ENCODE measurements at regions not wholly inside any gene's neighbourhood (a gene's known extent, or its start where the extent isn't known, plus 50 kb on each side); places are given as distances from the start of the nearest gene placed in this dataset.
"Not testable (repeated sequence)": the region's sequence is repeated elsewhere in the genome, so short reads cannot be mapped to it uniquely, and the experiment has no call there.

GRCh38 chr21:35195232-35195631, 146.1 kb upstream of the RUNX1 start:
- H3K4me3 ChIP-seq (ENCODE audit: low read length): no peak overlapping the region
- no peak for DNase-seq (ENCODE audit: low read depth, low spot score)

- H3K4me3 ChIP-seq (ENCODE audit: low read length): no peak overlapping the region
- DNase-seq (ENCODE audit: low read depth, low spot score): no peak
These were observed 142.7 kb upstream of the RUNX1 start for GRCh38 chr21:35191754-35192153.

- no peak for DNase-seq (ENCODE audit: low read depth, low spot score)
- H3K4me3 ChIP-seq (ENCODE audit: low read length): no peak overlapping the region
These were observed 142.0 kb upstream of the RUNX1 start for GRCh38 chr21:35191128-35191527.

- H3K4me3 ChIP-seq (ENCODE audit: low read length): no peak overlapping the region
- DNase-seq (ENCODE audit: low read depth, low spot score): no peak
These were observed 141.1 kb upstream of the RUNX1 start for GRCh38 chr21:35190201-35190701.

- peak; percentile 23 for DNase-seq (ENCODE audit: low read depth, low spot score)
- H3K4me3 ChIP-seq (ENCODE audit: low read length): no peak overlapping the region
These were observed 140.2 kb upstream of the RUNX1 start for GRCh38 chr21:35189077-35189863.

- H3K4me3 ChIP-seq (ENCODE audit: low read length); DNase-seq (ENCODE audit: low read depth, low spot score): not testable (repeated sequence)
These were observed 134.3 kb upstream of the RUNX1 start for GRCh38 chr21:35183389-35183788.

GRCh38 chr21:35179990-35180540, 131.0 kb upstream of the RUNX1 start:
- no peak overlapping the region for H3K4me3 ChIP-seq (ENCODE audit: low read length)
- peak; percentile 41 for DNase-seq (ENCODE audit: low read depth, low spot score)

- no peak overlapping the region for H3K4me3 ChIP-seq (ENCODE audit: low read length)
- DNase-seq (ENCODE audit: low read depth, low spot score): no peak
These were observed 129.7 kb upstream of the RUNX1 start for GRCh38 chr21:35178827-35179226.

GRCh38 chr21:35178098-35178497, 129.0 kb upstream of the RUNX1 start:
- H3K4me3 ChIP-seq (ENCODE audit: low read length): no peak overlapping the region
- no peak for DNase-seq (ENCODE audit: low read depth, low spot score)

GRCh38 chr21:35172231-35172630, 123.1 kb upstream of the RUNX1 start:
- DNase-seq (ENCODE audit: low read depth, low spot score): peak; percentile 73
- no peak overlapping the region for H3K4me3 ChIP-seq (ENCODE audit: low read length)

- no peak for DNase-seq (ENCODE audit: low read depth, low spot score)
- H3K4me3 ChIP-seq (ENCODE audit: low read length): no peak overlapping the region
These were observed 122.3 kb upstream of the RUNX1 start for GRCh38 chr21:35171385-35171784.

GRCh38 chr21:35170818-35171217, 121.7 kb upstream of the RUNX1 start:
- no peak for DNase-seq (ENCODE audit: low read depth, low spot score)

GRCh38 chr21:35170244-35170643, 121.1 kb upstream of the RUNX1 start:
- peak; percentile 48 for DNase-seq (ENCODE audit: low read depth, low spot score)

More at GRCh38 chr21:35170818-35171217, 121.7 kb upstream of the RUNX1 start:
- H3K4me3 ChIP-seq (ENCODE audit: low read length): no peak overlapping the region

GRCh38 chr21:35169574-35169973, 120.5 kb upstream of the RUNX1 start:
- no peak overlapping the region for H3K4me3 ChIP-seq (ENCODE audit: low read length)
- DNase-seq (ENCODE audit: low read depth, low spot score): no peak

More at GRCh38 chr21:35170244-35170643, 121.1 kb upstream of the RUNX1 start:
- H3K4me3 ChIP-seq (ENCODE audit: low read length): no peak overlapping the region

GRCh38 chr21:35168735-35169134, 119.6 kb upstream of the RUNX1 start:
- no peak overlapping the region for H3K4me3 ChIP-seq (ENCODE audit: low read length)
- no peak for DNase-seq (ENCODE audit: low read depth, low spot score)

GRCh38 chr21:35164971-35165483, 115.9 kb upstream of the RUNX1 start:
- H3K4me3 ChIP-seq (ENCODE audit: low read length): no peak overlapping the region
- DNase-seq (ENCODE audit: low read depth, low spot score): no peak

GRCh38 chr21:35164380-35164779, 115.3 kb upstream of the RUNX1 start:
- DNase-seq (ENCODE audit: low read depth, low spot score): no peak
- H3K4me3 ChIP-seq (ENCODE audit: low read length): no peak overlapping the region

GRCh38 chr21:35163411-35163810, 114.3 kb upstream of the RUNX1 start:
- DNase-seq (ENCODE audit: low read depth, low spot score): no peak
- no peak overlapping the region for H3K4me3 ChIP-seq (ENCODE audit: low read length)

GRCh38 chr21:35162831-35163230, 113.7 kb upstream of the RUNX1 start:
- no peak overlapping the region for H3K4me3 ChIP-seq (ENCODE audit: low read length)
- DNase-seq (ENCODE audit: low read depth, low spot score): no peak

- H3K4me3 ChIP-seq (ENCODE audit: low read length): no peak overlapping the region
- no peak for DNase-seq (ENCODE audit: low read depth, low spot score)
These were observed 110.8 kb upstream of the RUNX1 start for GRCh38 chr21:35159881-35160280.
